Smooth muscle cell (in vitro differentiated cells): ENCODE measurements at regions not wholly inside any gene's neighbourhood (a gene's known extent, or its start where the extent isn't known, plus 50 kb on each side); places are given as distances from the start of the nearest gene placed in this dataset.

ENCODE experiments used
- DNase-seq: peaks from one replicate; lab custom pipeline; 2025; ENCODE audit not compliant: unreplicated experiment; lab: John Stamatoyannopoulos, UW
- H2AFZ ChIP-seq: fragments of 200-600 bp; sonication (generic); 2 replicates; pipeline ENCODE4 v1.6.0; 2016; ENCODE audit warnings: antibody characterized with exemption, low read depth, mild to moderate bottlenecking
- H3F3A ChIP-seq: fragments of 200-600 bp; sonication (generic); 2 replicates; pipeline ENCODE4 v1.6.0; 2017; ENCODE audit warnings: antibody characterized with exemption, low read depth
- H3K27ac ChIP-seq: fragments of 200-600 bp; sonication (generic); 2 replicates; pipeline ENCODE4 v1.5.1; 2016; ENCODE audit warnings: low read depth, mild to moderate bottlenecking
- H3K27me3 ChIP-seq: fragments of 200-600 bp; sonication (generic); 2 replicates; pipeline ENCODE4 v1.6.1; 2016; ENCODE audit warnings: low read depth, mild to moderate bottlenecking
- H3K36me3 ChIP-seq: fragments of 200-600 bp; sonication (generic); 2 replicates; pipeline ENCODE4 v1.5.1; 2016; ENCODE audit warnings: low read depth
- H3K4me1 ChIP-seq: fragments of 200-600 bp; sonication (generic); 2 replicates; pipeline ENCODE4 v1.5.1; 2016; ENCODE audit warnings: low read depth
- H3K4me2 ChIP-seq: fragments of 200-600 bp; sonication (generic); 2 replicates; pipeline ENCODE4 v1.6.0; 2016; ENCODE audit warnings: mild to moderate bottlenecking
- H3K4me3 ChIP-seq: fragments of 200-600 bp; sonication (generic); 2 replicates; pipeline ENCODE4 v1.5.1; 2016; ENCODE audit warnings: mild to moderate bottlenecking
- H3K79me2 ChIP-seq: fragments of 200-600 bp; sonication (generic); 2 replicates; pipeline ENCODE4 v1.6.0; 2016; ENCODE audit warnings: low read depth, mild to moderate bottlenecking
- H3K9ac ChIP-seq: fragments of 200-600 bp; sonication (generic); 2 replicates; pipeline ENCODE4 v1.6.0; 2016; ENCODE audit warnings: low read depth
- H3K9me3 ChIP-seq: fragments of 200-600 bp; sonication (generic); replicated peaks from 2 replicates; pipeline ENCODE4 v1.5.1; 2016; ENCODE audit warnings: low read depth
- H4K20me1 ChIP-seq: fragments of 200-600 bp; sonication (generic); 2 replicates; pipeline ENCODE4 v1.6.0; 2016; ENCODE audit warnings: low read depth
- CTCF ChIP-seq: fragments of 200-600 bp; sonication (generic); IDR thresholded peaks from 2 replicates; pipeline ENCODE4 v1.5.1; 2017; ENCODE audit warnings: borderline replicate concordance, mild to moderate bottlenecking, antibody characterized with exemption; ENCODE audit not compliant: insufficient read depth, poor library complexity, severe bottlenecking
- WGBS: methylation state at CpG from one replicate; pipeline ENCODE4 v1.1.7; 2016; ENCODE audit warnings: low lambda C conversion rate; 5-methylcytosine and 5-hydroxymethylcytosine counted together

- 95% methylated on average over 1 of the region's 1 CpG for WGBS
- no peak overlapping the region for H3K9ac ChIP-seq
- H3K9me3 ChIP-seq, result no peaks in the 10 kb centered on the region
- no peaks in the 10 kb centered on the region for H3K27me3 ChIP-seq
- H3K27ac ChIP-seq, result no peak overlapping the region
- H3K4me1 ChIP-seq, result no peaks in the 10 kb centered on the region
- no peaks in the 10 kb centered on the region for H3F3A ChIP-seq
- H4K20me1 ChIP-seq, result no peaks in the 10 kb centered on the region
- TF ChIP-seq CTCF, result no peak
- no peak overlapping the region for H3K4me2 ChIP-seq
- no peaks in the 10 kb centered on the region for H3K36me3 ChIP-seq
- no peaks in the 10 kb centered on the region for H3K79me2 ChIP-seq
- no peak overlapping the region for H2AFZ ChIP-seq
- H3K4me3 ChIP-seq, result no peak overlapping the region
- no peak for DNase-seq
Measured at GRCh38 chr5:163755505-163755904, 250.1 kb downstream of the MAT2B start.

GRCh38 chr5:163756170-163756569 is 250.8 kb downstream of the MAT2B start:
- no peak overlapping the region for H2AFZ ChIP-seq
- no peaks in the 10 kb centered on the region for H3K9me3 ChIP-seq
- no peak overlapping the region for H3K4me3 ChIP-seq
- no peaks in the 10 kb centered on the region for H3K4me1 ChIP-seq
- H3K27me3 ChIP-seq, result no peaks in the 10 kb centered on the region
- no peaks in the 10 kb centered on the region for H3F3A ChIP-seq
- H3K27ac ChIP-seq, result no peak overlapping the region
- WGBS, result 83% methylated on average over 2 of the region's 2 CpGs
- no peak for TF ChIP-seq CTCF
- no peak overlapping the region for H3K9ac ChIP-seq
- DNase-seq, result no peak
- no peaks in the 10 kb centered on the region for H3K36me3 ChIP-seq
- no peak overlapping the region for H3K4me2 ChIP-seq
- no peaks in the 10 kb centered on the region for H3K79me2 ChIP-seq
- H4K20me1 ChIP-seq, result no peaks in the 10 kb centered on the region

- no peak for DNase-seq
- peaks cover 8% of the 10 kb centered on the region for H3K27me3 ChIP-seq
- H3K79me2 ChIP-seq, result no peaks in the 10 kb centered on the region
- 92% methylated on average over 5 of the region's 5 CpGs for WGBS
- H3F3A ChIP-seq, result no peaks in the 10 kb centered on the region
- H4K20me1 ChIP-seq, result no peaks in the 10 kb centered on the region
- no peak overlapping the region for H3K27ac ChIP-seq
- H3K9ac ChIP-seq, result no peak overlapping the region
- no peak overlapping the region for H3K4me2 ChIP-seq
- H3K36me3 ChIP-seq, result no peaks in the 10 kb centered on the region
- H3K9me3 ChIP-seq, result no peaks in the 10 kb centered on the region
- no peak overlapping the region for H2AFZ ChIP-seq
- no peak for TF ChIP-seq CTCF
- no peaks in the 10 kb centered on the region for H3K4me1 ChIP-seq
- no peak overlapping the region for H3K4me3 ChIP-seq
Measured at GRCh38 chr5:163757344-163757743, 251.9 kb downstream of the MAT2B start.

- no peaks in the 10 kb centered on the region for H3K9me3 ChIP-seq
- no peaks in the 10 kb centered on the region for H3K79me2 ChIP-seq
- H3K27ac ChIP-seq, result no peak overlapping the region
- H3K9ac ChIP-seq, result no peak overlapping the region
- no peak for TF ChIP-seq CTCF
- no peak overlapping the region for H3K4me2 ChIP-seq
- H3K4me3 ChIP-seq, result no peak overlapping the region
- H3F3A ChIP-seq, result no peaks in the 10 kb centered on the region
- H2AFZ ChIP-seq, result no peak overlapping the region
- no peaks in the 10 kb centered on the region for H3K4me1 ChIP-seq
- peaks cover 16% of the 10 kb centered on the region for H3K27me3 ChIP-seq
- no peaks in the 10 kb centered on the region for H3K36me3 ChIP-seq
- H4K20me1 ChIP-seq, result no peaks in the 10 kb centered on the region
- 83% methylated on average over 2 of the region's 2 CpGs for WGBS
- no peak for DNase-seq
Measured at GRCh38 chr5:163758283-163758711, 252.9 kb downstream of the MAT2B start.
